ENCODE measurements at regions not wholly inside any gene's neighbourhood (a gene's known extent, or its start where the extent isn't known, plus 50 kb on each side); places are given as distances from the start of the nearest gene placed in this dataset.
A peak's percentile ranks its signal among the peaks of the same experiment; 100 is the strongest.

- no peak overlapping the region for H2BK120ac ChIP-seq (ENCODE audit: low read depth, low read length, poor library complexity, severe bottlenecking)
- no peaks in the 10 kb centered on the region for H4K20me1 ChIP-seq (ENCODE audit: control insufficient read depth, insufficient read depth, insufficient read length)
- no peak overlapping the region for H4K8ac ChIP-seq (replicated peaks; ENCODE audit: insufficient read length, low read depth, low read length)
- no peak overlapping the region for H3K27ac ChIP-seq (ENCODE audit: insufficient read length, low read depth, low read length)
- no peaks in the 10 kb centered on the region for H3K9me3 ChIP-seq (ENCODE audit: control insufficient read depth, low read depth, low read length)
- no peak overlapping the region for H4K91ac ChIP-seq (ENCODE audit: insufficient read length, low read depth, low read length)
- no peak overlapping the region for H3K4me2 ChIP-seq (ENCODE audit: insufficient read depth, insufficient read length, low read length)
- H3K4me1 ChIP-seq (ENCODE audit: insufficient read depth, low read length): no peaks in the 10 kb centered on the region
- Mint-ChIP-seq H3K9me3 (0 out of 5 replicates have a peak, but pooled peaks cover 0 to 3% of the 10 kb centered on the region in 2 experiments), H3K4me1 (no peaks in the 10 kb centered on the region), H3K36me3 (ENCODE audit: insufficient read depth in 1 of 3, low read depth in 3 of 3) (no peaks in the 10 kb centered on the region), H3K27me3 (ENCODE audit: low read depth) (peaks cover 2% of the 10 kb centered on the region; the same call in 1 of the 2 replicates), H3K27ac (peak overlapping the region in 1 of 3 experiments; percentile 36; a peak in 1 of 7 replicates), H3K4me3 (no peak overlapping the region; a peak in 1 of 5 replicates)
- H2AK5ac ChIP-seq (ENCODE audit: insufficient read length, low read length): no peak overlapping the region
- no peak overlapping the region for H3K23ac ChIP-seq (ENCODE audit: insufficient read length, low read depth, low read length)
- no peaks in the 10 kb centered on the region; the same call in 1 of the 2 replicates for H3K27me3 ChIP-seq (ENCODE audit: insufficient read depth, low read length)
- H3K23me2 ChIP-seq (ENCODE audit: insufficient read length, low read depth, low read length, poor library complexity, severe bottlenecking): no peaks in the 10 kb centered on the region
- H4K5ac ChIP-seq (ENCODE audit: insufficient read length, low read depth, low read length): no peak overlapping the region
- no peak overlapping the region for H2BK20ac ChIP-seq (ENCODE audit: low read depth, low read length, poor library complexity, severe bottlenecking)
- no peak overlapping the region for H3K9ac ChIP-seq (ENCODE audit: extremely low read depth, insufficient read length, low read length)
- no peak overlapping the region for H3K14ac ChIP-seq (ENCODE audit: insufficient read depth, low read length)
- TF ChIP-seq, protein P1, sequence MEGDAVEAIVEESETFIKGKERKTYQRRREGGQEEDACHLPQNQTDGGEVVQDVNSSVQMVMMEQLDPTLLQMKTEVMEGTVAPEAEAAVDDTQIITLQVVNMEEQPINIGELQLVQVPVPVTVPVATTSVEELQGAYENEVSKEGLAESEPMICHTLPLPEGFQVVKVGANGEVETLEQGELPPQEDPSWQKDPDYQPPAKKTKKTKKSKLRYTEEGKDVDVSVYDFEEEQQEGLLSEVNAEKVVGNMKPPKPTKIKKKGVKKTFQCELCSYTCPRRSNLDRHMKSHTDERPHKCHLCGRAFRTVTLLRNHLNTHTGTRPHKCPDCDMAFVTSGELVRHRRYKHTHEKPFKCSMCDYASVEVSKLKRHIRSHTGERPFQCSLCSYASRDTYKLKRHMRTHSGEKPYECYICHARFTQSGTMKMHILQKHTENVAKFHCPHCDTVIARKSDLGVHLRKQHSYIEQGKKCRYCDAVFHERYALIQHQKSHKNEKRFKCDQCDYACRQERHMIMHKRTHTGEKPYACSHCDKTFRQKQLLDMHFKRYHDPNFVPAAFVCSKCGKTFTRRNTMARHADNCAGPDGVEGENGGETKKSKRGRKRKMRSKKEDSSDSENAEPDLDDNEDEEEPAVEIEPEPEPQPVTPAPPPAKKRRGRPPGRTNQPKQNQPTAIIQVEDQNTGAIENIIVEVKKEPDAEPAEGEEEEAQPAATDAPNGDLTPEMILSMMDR (conservative IDR thresholded peaks at IDR 0.05): peak; percentile 44
- no peak overlapping the region for H3T11ph ChIP-seq (ENCODE audit: low read length)
- H3K56ac ChIP-seq (ENCODE audit: insufficient read length, low read depth, low read length): no peak overlapping the region
- H2AFZ ChIP-seq (ENCODE audit: low read length): no peak overlapping the region
- peak; percentile 29 for DNase-seq
- no peak overlapping the region for H2BK15ac ChIP-seq (ENCODE audit: low read depth, low read length)
- no peak overlapping the region for H3K4ac ChIP-seq (ENCODE audit: low read depth, low read length)
- no peak overlapping the region for H2BK5ac ChIP-seq (ENCODE audit: insufficient read length, low read length)
- WGBS (ENCODE audit: extremely low coverage, insufficient read length, low lambda C conversion rate): no CpG with 5 or more reads among the region's 12 CpGs
- no peak overlapping the region for H2BK12ac ChIP-seq (ENCODE audit: insufficient read length, low read depth, low read length)
- H3K79me2 ChIP-seq (ENCODE audit: insufficient read depth, low read length): no peaks in the 10 kb centered on the region
- no peak overlapping the region for H3K18ac ChIP-seq (ENCODE audit: insufficient read length, low read depth, low read length)
- no peaks in the 10 kb centered on the region for H3K79me1 ChIP-seq (ENCODE audit: insufficient read depth, low read depth, low read length, poor library complexity, severe bottlenecking)
Measured at GRCh38 chr10:130422366-130423324, 286.5 kb downstream of the GLRX3 start.

Data from H9 (cell line).